SH-SY5Y (cell line): ENCODE measurements at regions not wholly inside any gene's neighbourhood (a gene's known extent, or its start where the extent isn't known, plus 50 kb on each side); places are given as distances from the start of the nearest gene placed in this dataset.

Experiments used
- GATA2 ChIP-seq: IDR thresholded peaks from 2 replicates; pipeline ENCODE4 v1.6.1; 2011; ENCODE audit warnings: mild to moderate bottlenecking, low read depth, low read length
- GATA3 ChIP-seq: IDR thresholded peaks from 2 replicates; pipeline ENCODE4 v1.6.1; 2011; ENCODE audit warnings: low read depth, mild to moderate bottlenecking, low read length, moderate library complexity

- no peak for TF ChIP-seq GATA2
- no peak for TF ChIP-seq GATA3
Observed at GRCh38 chr1:55483523-55483922, 268.4 kb upstream of the USP24 start.
